HCT116 (cell line): ENCODE measurements at regions not wholly inside any gene's neighbourhood (a gene's known extent, or its start where the extent isn't known, plus 50 kb on each side); places are given as distances from the start of the nearest gene placed in this dataset.

Source experiments
- ATAC-seq: fragments of 200-7000 bp; cut with Tn5 transposase; 2 replicates; pipeline ENCODE4 v1.9.1; 2020; ENCODE audit warnings: mild to moderate bottlenecking, moderate library complexity
- BruUV-seq: library from RNA; stranded (reverse); fragments of 400-500 nt; replicated peaks from 2 replicates; lab custom pipeline; 2021; lab: Mats Ljungman, UMichigan
- CTCF ChIA-PET: fragments of 300-600 bp; sonication (Branson Sonifier 250); formaldehyde crosslinking; loops from one replicate; lab custom pipeline; 2021; ENCODE audit warnings: antibody characterized with exemption; lab: Charles Lee
- POLR2A ChIA-PET: fragments of 300-600, 350-600 bp; sonication (Branson Sonifier 250); formaldehyde crosslinking; loops from one replicate; lab custom pipeline; 2021; ENCODE audit warnings: antibody characterized with exemption; lab: Charles Lee
- RAD21 ChIA-PET, 2 experiments: fragments of 300-600 bp; sonication (Branson Sonifier 250); formaldehyde crosslinking; loops; one replicate each; lab custom pipeline; 2023; ENCODE audit warnings: low total read pairs in 2 of 2; ENCODE audit not compliant: uncharacterized antibody in 2 of 2, unreplicated experiment in 2 of 2, low non-redundant PET in 1 of 2; lab: Charles Lee
- DNase-seq: peaks from one replicate; pipeline ENCODE4 v3.0.0-alpha.2; 2010; ENCODE audit warnings: low read depth, low spot score
- H2AFZ ChIP-seq: fragments of 200-600 bp; shearing (Covaris generic), sonication (generic); 2 replicates; pipeline ENCODE4 v1.6.1; 2017; ENCODE audit warnings: low read depth, mixed run types, mixed read lengths, antibody characterized with exemption, low read length; ENCODE audit not compliant: poor library complexity, severe bottlenecking
- H3K27ac ChIP-seq: 2 replicates; pipeline ENCODE4 v1.5.1; 2012; ENCODE audit warnings: low read depth, low read length
- H3K27me3 ChIP-seq: fragments of 200-600 bp; sonication (generic); 2 replicates; pipeline ENCODE4 v1.6.1; 2016; ENCODE audit warnings: mixed run types, low read length, mixed read lengths; ENCODE audit not compliant: insufficient read depth
- H3K36me3 ChIP-seq, 2 experiments: fragments of 200-500 bp in 1 of 2; fragments of 200-600 bp in 1 of 2; sonication (Bioruptor generic) in 1 of 2; sonication (generic) in 1 of 2; 2 replicates each; pipeline versions ENCODE4 v1.5.1 to v1.6.1; 2014 to 2016; ENCODE audit warnings: low read length in 2 of 2, inconsistent platforms in 1 of 2, mixed read lengths in 1 of 2, mixed run types in 1 of 2; ENCODE audit not compliant: insufficient read depth in 2 of 2, control insufficient read depth in 1 of 2
- H3K4me1 ChIP-seq, 2 experiments: fragments of 200-600 bp in 1 of 2; sonication (generic) in 1 of 2; 2 replicates each; pipeline versions ENCODE4 v1.5.1 to v1.6.1; 2012 to 2017; ENCODE audit warnings: low read length in 2 of 2, inconsistent platforms in 1 of 2, mild to moderate bottlenecking in 1 of 2, mixed read lengths in 1 of 2, mixed run types in 1 of 2, moderate library complexity in 1 of 2; ENCODE audit not compliant: insufficient read depth in 2 of 2, control insufficient read depth in 1 of 2
- H3K4me2 ChIP-seq: fragments of 200-600 bp; sonication (generic); 2 replicates; pipeline ENCODE4 v1.6.1; 2017; ENCODE audit warnings: mixed run types, low read length, mixed read lengths
- H3K4me3 ChIP-seq, 2 experiments: fragments of 200-600 bp in 1 of 2; sonication (generic) in 1 of 2; replicated peaks in 1 of 2; 2 replicates each; pipeline ENCODE4 v1.5.1; 2011 to 2016; ENCODE audit warnings: low read length in 2 of 2, control low read depth in 1 of 2, low read depth in 1 of 2, mild to moderate bottlenecking in 1 of 2, mixed read lengths in 1 of 2, mixed run types in 1 of 2
- H3K79me2 ChIP-seq: fragments of 200-600 bp; sonication (generic); 2 replicates; pipeline ENCODE4 v1.6.1; 2017; ENCODE audit warnings: mild to moderate bottlenecking, mixed run types, low read length, moderate library complexity, mixed read lengths; ENCODE audit not compliant: insufficient read depth
- H3K9ac ChIP-seq: fragments of 200-600 bp; sonication (generic); 2 replicates; pipeline ENCODE4 v1.6.1; 2016; ENCODE audit warnings: low read length, mixed read lengths
- H3K9me2 ChIP-seq: fragments of 200-600 bp; sonication (generic), shearing (Covaris generic); 2 replicates; pipeline ENCODE4 v1.6.1; 2017; ENCODE audit warnings: mixed run types, mild to moderate bottlenecking, moderate library complexity; ENCODE audit not compliant: insufficient read depth
- H3K9me3 ChIP-seq, 2 experiments: fragments of 200-500 bp in 1 of 2; fragments of 200-600 bp in 1 of 2; sonication (Bioruptor generic) in 1 of 2; sonication (generic) in 1 of 2; 2 replicates each; pipeline ENCODE4 v1.6.1; 2014 to 2017; ENCODE audit warnings: low read length in 2 of 2, mixed read lengths in 2 of 2, inconsistent platforms in 1 of 2, low read depth in 1 of 2, mild to moderate bottlenecking in 1 of 2, mixed run types in 1 of 2, moderate library complexity in 1 of 2; ENCODE audit not compliant: control insufficient read depth in 1 of 2, insufficient read depth in 1 of 2
- H4K20me1 ChIP-seq: fragments of 200-600 bp; sonication (generic), shearing (Covaris generic); 2 replicates; pipeline ENCODE4 v1.6.1; 2017; ENCODE audit warnings: mixed run types, mild to moderate bottlenecking, moderate library complexity; ENCODE audit not compliant: insufficient read depth
- ATF3 ChIP-seq: IDR thresholded peaks from 2 replicates; pipeline ENCODE4 v1.6.1; 2012
- CBX3 ChIP-seq: IDR thresholded peaks from 2 replicates; pipeline ENCODE4 v1.6.1; 2012; ENCODE audit warnings: low read depth
- CEBPB ChIP-seq: IDR thresholded peaks from 2 replicates; pipeline ENCODE4 v1.6.1; 2012; ENCODE audit warnings: low read depth
- CTCF ChIP-seq, 3 experiments: fragments of 200-600 bp in 1 of 3; sonication (generic) in 1 of 3; IDR thresholded peaks in 2 of 3; conservative IDR thresholded peaks in 1 of 3; 2 replicates each; pipeline ENCODE4 v1.5.1; 2012 to 2017; ENCODE audit warnings: low read depth in 2 of 3, low read length in 2 of 3, antibody characterized with exemption in 1 of 3, borderline replicate concordance in 1 of 3, control low read depth in 1 of 3, mild to moderate bottlenecking in 1 of 3, mixed read lengths in 1 of 3, mixed run types in 1 of 3, moderate library complexity in 1 of 3; ENCODE audit not compliant: insufficient read depth in 1 of 3
- EGR1 ChIP-seq: IDR thresholded peaks from 2 replicates; pipeline ENCODE4 v1.6.1; 2012; ENCODE audit warnings: low read depth
- ELF1 ChIP-seq: IDR thresholded peaks from 2 replicates; pipeline ENCODE4 v1.6.1; 2012; ENCODE audit warnings: low read depth, borderline replicate concordance
- EZH2 ChIP-seq: fragments of 200-600 bp; sonication (generic); IDR thresholded peaks from 2 replicates; pipeline ENCODE4 v1.6.1; 2017; ENCODE audit warnings: antibody characterized with exemption, mixed run types
- MAX ChIP-seq: IDR thresholded peaks from 2 replicates; pipeline ENCODE4 v1.6.1; 2012
- POLR2A ChIP-seq: IDR thresholded peaks from 2 replicates; pipeline ENCODE4 v1.7.0; 2011; ENCODE audit warnings: borderline replicate concordance; ENCODE audit not compliant: insufficient read depth, insufficient read length; ENCODE audit errors: extremely low read depth
- POLR2AphosphoS5 ChIP-seq: IDR thresholded peaks from 2 replicates; pipeline ENCODE4 v1.6.1; 2011; ENCODE audit warnings: mild to moderate bottlenecking, low read depth, low read length, moderate library complexity
- RAD21 ChIP-seq: IDR thresholded peaks from 2 replicates; pipeline ENCODE4 v1.6.1; 2012; ENCODE audit warnings: low read depth, mild to moderate bottlenecking
- SIN3A ChIP-seq: IDR thresholded peaks from 2 replicates; pipeline ENCODE4 v1.6.1; 2012; ENCODE audit warnings: low read depth
- SP1 ChIP-seq: IDR thresholded peaks from 2 replicates; pipeline ENCODE4 v1.6.1; 2012; ENCODE audit warnings: low read depth
- YY1 ChIP-seq: IDR thresholded peaks from 2 replicates; pipeline ENCODE4 v1.6.1; 2011; ENCODE audit warnings: low read length, low read depth, moderate library complexity, mild to moderate bottlenecking; ENCODE audit not compliant: insufficient replicate concordance; ENCODE audit errors: extremely low read depth
- ZFX ChIP-seq: fragments of 450-650 bp; IDR thresholded peaks from 2 replicates; pipeline ENCODE4 v1.6.1; 2017
- ZNF274 ChIP-seq: fragments of 200-500 bp; sonication (Bioruptor generic); IDR thresholded peaks from 2 replicates; pipeline ENCODE4 v1.6.1; 2014; ENCODE audit warnings: mild to moderate bottlenecking, low read depth, low read length, inconsistent platforms
- intact Hi-C: fragments of 100-400 bp; cut with micrococcal nuclease; formaldehyde crosslinking; loops from 2 replicates; pipeline ENCODE4 v1.10.0; 2022

- BruUV-seq: no TSS peak
- POLR2A ChIA-PET: no interaction called here
These were observed 221.1 kb upstream of the PREP start for GRCh38 chr6:105624021-105624420.

More at GRCh38 chr6:105624021-105624420, 221.1 kb upstream of the PREP start:
- no peaks in the 10 kb centered on the region for H3K9me2 ChIP-seq
- H3K79me2 ChIP-seq: no peaks in the 10 kb centered on the region
- no peaks in the 10 kb centered on the region for H3K4me1 ChIP-seq
- no peak overlapping the region for H3K27ac ChIP-seq
- no peak overlapping the region for H2AFZ ChIP-seq
- no peak for ATAC-seq
- H3K4me3 ChIP-seq: no peak overlapping the region
- H3K9ac ChIP-seq: no peak overlapping the region
- TF ChIP-seq RAD21: no peak
- TF ChIP-seq ZNF274: no peak
- TF ChIP-seq MAX: no peak
- TF ChIP-seq ZFX: no peak
- no peak for TF ChIP-seq ELF1
- TF ChIP-seq CTCF (IDR thresholded peaks at IDR 0.05 in 2 of 3, conservative IDR thresholded peaks at IDR 0.05 in 1 of 3; ENCODE audit: borderline replicate concordance in 1 of 3, insufficient read depth in 1 of 3, low read depth in 2 of 3, low read length in 2 of 3): no peak
- no peak for TF ChIP-seq ATF3
- no peak for TF ChIP-seq EZH2
- TF ChIP-seq POLR2AphosphoS5: no peak
- no peak for TF ChIP-seq SIN3A
- no peak for TF ChIP-seq CEBPB
- no peak for TF ChIP-seq CBX3
- no peak for TF ChIP-seq YY1
- TF ChIP-seq EGR1: no peak
- TF ChIP-seq SP1: no peak
- TF ChIP-seq POLR2A: no peak
- TF ChIP-seq, all 23 proteins: peak for 0
- RAD21 ChIA-PET: no interaction called here
- Histone ChIP-seq H3K4me2 (no peak overlapping the region), H4K20me1 (no peaks in the 10 kb centered on the region), H3K36me3 (no peaks in the 10 kb centered on the region), H3K27me3 (no peaks in the 10 kb centered on the region), H3K9me3 (no peaks in the 10 kb centered on the region)
- CTCF ChIA-PET: no interaction called here
- intact Hi-C loops: no loop called here
- no peak for DNase-seq
